ENCODE measurements at regions not wholly inside any gene's neighbourhood (a gene's known extent, or its start where the extent isn't known, plus 50 kb on each side); places are given as distances from the start of the nearest gene placed in this dataset.

- no peak for DNase-seq (ENCODE audit: extremely low read depth in 1 of 11, low read depth in 9 of 11, low spot score in 4 of 11)
Observed at GRCh38 chr11:28666632-28667031, 558.4 kb downstream of the METTL15 start.

GRCh38 chr11:28659716-28660348, 551.6 kb downstream of the METTL15 start:
- DNase-seq (ENCODE audit: extremely low read depth in 1 of 11, low read depth in 9 of 11, low spot score in 4 of 11), result no peak

GRCh38 chr11:28657378-28658030, 549.3 kb downstream of the METTL15 start:
- no peak for DNase-seq (ENCODE audit: extremely low read depth in 1 of 11, low read depth in 9 of 11, low spot score in 4 of 11)

GRCh38 chr11:28654191-28654590, 546.0 kb downstream of the METTL15 start:
- no peak for DNase-seq (ENCODE audit: extremely low read depth in 1 of 11, low read depth in 9 of 11, low spot score in 4 of 11)

- no peak for DNase-seq (ENCODE audit: extremely low read depth in 1 of 11, low read depth in 9 of 11, low spot score in 4 of 11)
Observed at GRCh38 chr11:28649922-28650321, 541.7 kb downstream of the METTL15 start.

GRCh38 chr11:28636566-28636965, 528.4 kb downstream of the METTL15 start:
- DNase-seq (ENCODE audit: extremely low read depth in 1 of 11, low read depth in 9 of 11, low spot score in 4 of 11), result no peak

- no peak for DNase-seq (ENCODE audit: extremely low read depth in 1 of 11, low read depth in 9 of 11, low spot score in 4 of 11)
Observed at GRCh38 chr11:28636033-28636432, 527.8 kb downstream of the METTL15 start.

- DNase-seq (ENCODE audit: extremely low read depth in 1 of 11, low read depth in 9 of 11, low spot score in 4 of 11), result no peak
Observed at GRCh38 chr11:28632338-28632737, 524.1 kb downstream of the METTL15 start.

- no peak for DNase-seq (ENCODE audit: extremely low read depth in 1 of 11, low read depth in 9 of 11, low spot score in 4 of 11)
Observed at GRCh38 chr11:28631148-28631547, 523.0 kb downstream of the METTL15 start.

- DNase-seq (ENCODE audit: extremely low read depth in 1 of 11, low read depth in 9 of 11, low spot score in 4 of 11), result no peak
Observed at GRCh38 chr11:28629235-28629634, 521.0 kb downstream of the METTL15 start.

- DNase-seq (ENCODE audit: extremely low read depth in 1 of 11, low read depth in 9 of 11, low spot score in 4 of 11), result no peak
Observed at GRCh38 chr11:28628412-28628811, 520.2 kb downstream of the METTL15 start.

- DNase-seq (ENCODE audit: extremely low read depth in 1 of 11, low read depth in 9 of 11, low spot score in 4 of 11), result no peak
Observed at GRCh38 chr11:28627690-28628255, 519.6 kb downstream of the METTL15 start.

- DNase-seq (ENCODE audit: extremely low read depth in 1 of 11, low read depth in 9 of 11, low spot score in 4 of 11), result no peak
Observed at GRCh38 chr11:28625532-28625931, 517.3 kb downstream of the METTL15 start.

- DNase-seq (ENCODE audit: extremely low read depth in 1 of 11, low read depth in 9 of 11, low spot score in 4 of 11), result no peak
Observed at GRCh38 chr11:28621753-28622152, 513.6 kb downstream of the METTL15 start.

GRCh38 chr11:28619846-28620540, 511.8 kb downstream of the METTL15 start:
- DNase-seq (ENCODE audit: extremely low read depth in 1 of 11, low read depth in 9 of 11, low spot score in 4 of 11), result no peak

GRCh38 chr11:28618416-28618815, 510.2 kb downstream of the METTL15 start:
- DNase-seq (ENCODE audit: extremely low read depth in 1 of 11, low read depth in 9 of 11, low spot score in 4 of 11), result no peak

- DNase-seq (ENCODE audit: extremely low read depth in 1 of 11, low read depth in 9 of 11, low spot score in 4 of 11), result no peak
Observed at GRCh38 chr11:28616160-28616965, 508.2 kb downstream of the METTL15 start.

- no peak for DNase-seq (ENCODE audit: extremely low read depth in 1 of 11, low read depth in 9 of 11, low spot score in 4 of 11)
Observed at GRCh38 chr11:28615542-28615941, 507.4 kb downstream of the METTL15 start.

- DNase-seq (ENCODE audit: extremely low read depth in 1 of 11, low read depth in 9 of 11, low spot score in 4 of 11), result no peak
Observed at GRCh38 chr11:28606930-28607329, 498.7 kb downstream of the METTL15 start.
